Osteoblast (primary cell): ENCODE measurements at regions not wholly inside any gene's neighbourhood (a gene's known extent, or its start where the extent isn't known, plus 50 kb on each side); places are given as distances from the start of the nearest gene placed in this dataset.

Experiments
- DNase-seq: peaks from one replicate; pipeline ENCODE4 v3.0.0; 2011; ENCODE audit warnings: low spot score, mixed read lengths; ENCODE audit not compliant: insufficient read length; ENCODE audit errors: missing footprints
- H2AFZ ChIP-seq: 2 replicates; pipeline ENCODE4 v1.6.0; 2011; ENCODE audit warnings: mild to moderate bottlenecking, low read length
- H3K27ac ChIP-seq: 2 replicates; pipeline ENCODE4 v1.5.1; 2011; ENCODE audit warnings: mild to moderate bottlenecking, low read depth, low read length, moderate library complexity
- H3K27me3 ChIP-seq: 2 replicates; pipeline ENCODE4 v1.6.0; 2012; ENCODE audit warnings: mild to moderate bottlenecking, control low read depth, inconsistent platforms, low read length, moderate library complexity; ENCODE audit not compliant: insufficient read depth
- H3K36me3 ChIP-seq: 2 replicates; pipeline ENCODE4 v1.5.1; 2011; ENCODE audit warnings: mild to moderate bottlenecking, low read length, control low read depth, moderate library complexity; ENCODE audit not compliant: insufficient read depth
- H3K4me1 ChIP-seq: 2 replicates; pipeline ENCODE4 v1.5.1; 2011; ENCODE audit warnings: mild to moderate bottlenecking, low read length, control low read depth, moderate library complexity; ENCODE audit not compliant: insufficient read depth
- H3K4me2 ChIP-seq: 2 replicates; pipeline ENCODE4 v1.6.0; 2011; ENCODE audit warnings: mild to moderate bottlenecking, low read length; ENCODE audit not compliant: insufficient read depth
- H3K4me3 ChIP-seq: fragments of 200-600 bp; sonication (generic); 3 replicates; pipeline ENCODE4 v1.5.1; 2012; ENCODE audit warnings: mild to moderate bottlenecking, low read length, inconsistent platforms; ENCODE audit not compliant: insufficient read depth
- H3K79me2 ChIP-seq: 2 replicates; pipeline ENCODE4 v1.6.0; 2012; ENCODE audit warnings: mild to moderate bottlenecking, low read length, control low read depth, inconsistent platforms; ENCODE audit not compliant: insufficient read depth
- H3K9me3 ChIP-seq: 2 replicates; pipeline ENCODE4 v1.5.1; 2011; ENCODE audit warnings: low read depth, low read length, control low read depth
- H4K20me1 ChIP-seq: 2 replicates; pipeline ENCODE4 v1.6.0; 2012; ENCODE audit warnings: mild to moderate bottlenecking, low read length, control low read depth; ENCODE audit not compliant: insufficient read depth
- CTCF ChIP-seq: IDR thresholded peaks from 2 replicates; pipeline ENCODE4 v1.5.1; 2011; ENCODE audit warnings: mild to moderate bottlenecking, low read depth, low read length, moderate library complexity; ENCODE audit errors: extremely low read depth

GRCh38 chr20:10925767-10926166 lies 252.0 kb upstream of the JAG1 start:
- TF ChIP-seq CTCF: no peak
- no peaks in the 10 kb centered on the region for H3K36me3 ChIP-seq
- no peak overlapping the region for H3K27ac ChIP-seq
- H3K4me2 ChIP-seq: no peak overlapping the region
- no peaks in the 10 kb centered on the region for H3K9me3 ChIP-seq
- no peak overlapping the region for H2AFZ ChIP-seq
- no peaks in the 10 kb centered on the region for H3K79me2 ChIP-seq
- H3K4me3 ChIP-seq: no peak overlapping the region
- H3K4me1 ChIP-seq: peaks cover 47% of the 10 kb centered on the region
- DNase-seq: no peak
- H3K27me3 ChIP-seq: no peaks in the 10 kb centered on the region
- no peaks in the 10 kb centered on the region for H4K20me1 ChIP-seq

DNA sequence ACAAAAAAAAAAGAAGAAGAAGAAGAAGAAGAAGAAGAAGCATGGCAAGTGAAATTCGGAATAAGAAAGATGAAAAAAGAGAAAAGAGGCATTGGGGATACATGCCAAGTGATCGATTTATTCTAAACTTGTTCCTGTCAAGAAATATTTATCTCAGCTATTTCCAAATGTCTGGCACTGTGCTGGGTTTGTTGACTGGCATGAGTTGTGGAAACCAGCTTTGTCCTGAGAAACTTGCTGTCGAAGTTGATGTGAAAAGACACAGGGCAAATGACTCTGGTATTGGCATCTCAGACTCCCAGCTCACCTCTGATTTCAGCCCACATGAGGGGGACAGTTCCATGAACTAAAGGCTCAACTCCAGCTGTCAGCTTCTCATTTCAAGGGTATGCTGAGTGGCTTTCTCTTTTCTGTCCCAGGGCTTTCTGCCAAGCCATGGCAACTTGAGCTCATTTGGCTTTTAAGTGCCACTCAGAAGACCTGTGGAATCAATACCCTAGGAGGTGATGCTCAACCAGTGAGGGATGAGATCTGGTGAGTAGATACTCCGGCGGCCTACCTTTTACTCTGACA lies 253.3 kb upstream of the JAG1 start:
- no peak for DNase-seq
- Histone ChIP-seq H3K79me2 (no peaks in the 10 kb centered on the region), H3K4me2 (no peak overlapping the region), H3K9me3 (no peaks in the 10 kb centered on the region), H3K4me3 (no peak overlapping the region), H3K27ac (no peak overlapping the region), H2AFZ (no peak overlapping the region), H3K4me1 (peaks cover 46% of the 10 kb centered on the region), H3K27me3 (no peaks in the 10 kb centered on the region), H4K20me1 (no peaks in the 10 kb centered on the region), H3K36me3 (no peaks in the 10 kb centered on the region)
- TF ChIP-seq CTCF: no peak

GRCh38 chr20:10927936-10928840 lies 254.4 kb upstream of the JAG1 start:
- Histone ChIP-seq H3K4me2 (no peak overlapping the region), H3K27me3 (no peaks in the 10 kb centered on the region), H3K4me3 (no peak overlapping the region), H4K20me1 (no peaks in the 10 kb centered on the region), H3K4me1 (peaks cover 35% of the 10 kb centered on the region), H3K9me3 (no peaks in the 10 kb centered on the region), H3K79me2 (no peaks in the 10 kb centered on the region), H3K36me3 (no peaks in the 10 kb centered on the region), H2AFZ (no peak overlapping the region), H3K27ac (peak overlapping the region; percentile 28)
- no peak for DNase-seq
- TF ChIP-seq CTCF: no peak

- Histone ChIP-seq H3K36me3 (no peaks in the 10 kb centered on the region), H4K20me1 (no peaks in the 10 kb centered on the region), H3K79me2 (no peaks in the 10 kb centered on the region), H3K4me2 (no peak overlapping the region), H3K27me3 (no peaks in the 10 kb centered on the region), H3K9me3 (no peaks in the 10 kb centered on the region), H3K27ac (no peak overlapping the region), H2AFZ (no peak overlapping the region), H3K4me3 (no peak overlapping the region), H3K4me1 (peaks cover 27% of the 10 kb centered on the region)
- no peak for TF ChIP-seq CTCF
- no peak for DNase-seq
These were observed 255.1 kb upstream of the JAG1 start for GRCh38 chr20:10928841-10929421.
